Neuron (in vitro differentiated cells): ENCODE measurements at regions not wholly inside any gene's neighbourhood (a gene's known extent, or its start where the extent isn't known, plus 50 kb on each side); places are given as distances from the start of the nearest gene placed in this dataset.
"Not testable (repeated sequence)": the region's sequence is repeated elsewhere in the genome, so short reads cannot be mapped to it uniquely, and the experiment has no call there.

Experiments
- H2AFZ ChIP-seq: one replicate; pipeline ENCODE4 v1.6.1; 2013; ENCODE audit warnings: low read depth, mild to moderate bottlenecking, inconsistent platforms, low read length, moderate library complexity
- H3K27me3 ChIP-seq: one replicate; pipeline ENCODE4 v1.6.1; 2013; ENCODE audit warnings: low read length; ENCODE audit not compliant: insufficient read depth
- H3K36me3 ChIP-seq: one replicate; pipeline ENCODE4 v1.6.1; 2013; ENCODE audit warnings: low read length; ENCODE audit not compliant: insufficient read depth
- H3K4me1 ChIP-seq: one replicate; pipeline ENCODE4 v1.6.1; 2013; ENCODE audit warnings: low read length; ENCODE audit not compliant: insufficient read depth
- H3K4me3 ChIP-seq: 2 replicates; pipeline ENCODE4 v1.5.1; 2013; ENCODE audit warnings: mild to moderate bottlenecking, low read length, moderate library complexity
- H3K9me3 ChIP-seq: one replicate; pipeline ENCODE4 v1.6.1; 2013; ENCODE audit warnings: low read length

DNA sequence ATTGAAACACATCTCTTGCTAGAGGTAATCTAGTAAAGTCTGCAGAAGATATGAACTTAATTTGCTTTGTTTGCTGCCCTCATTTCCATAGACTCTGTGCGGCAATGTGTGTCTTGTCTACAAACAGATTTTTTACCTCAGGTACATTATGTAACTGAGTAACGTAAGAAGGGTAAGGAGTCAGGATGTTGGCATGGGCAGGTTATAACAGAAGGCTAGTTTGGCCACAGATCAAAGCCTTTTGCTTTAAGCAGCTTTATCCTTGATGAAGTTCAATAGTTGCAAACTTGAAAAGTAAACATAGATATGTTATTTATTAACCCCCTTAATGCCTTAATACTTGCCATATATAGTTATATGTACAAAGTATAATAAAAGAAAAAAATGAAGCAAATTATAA, 391.6 kb upstream of the FKBP1C start:
- no peaks in the 10 kb centered on the region for H3K4me1 ChIP-seq
- no peaks in the 10 kb centered on the region for H3K27me3 ChIP-seq
- H3K36me3 ChIP-seq = no peaks in the 10 kb centered on the region
- no peak overlapping the region for H2AFZ ChIP-seq
- no peaks in the 10 kb centered on the region for H3K9me3 ChIP-seq
- H3K4me3 ChIP-seq = no peak overlapping the region

DNA sequence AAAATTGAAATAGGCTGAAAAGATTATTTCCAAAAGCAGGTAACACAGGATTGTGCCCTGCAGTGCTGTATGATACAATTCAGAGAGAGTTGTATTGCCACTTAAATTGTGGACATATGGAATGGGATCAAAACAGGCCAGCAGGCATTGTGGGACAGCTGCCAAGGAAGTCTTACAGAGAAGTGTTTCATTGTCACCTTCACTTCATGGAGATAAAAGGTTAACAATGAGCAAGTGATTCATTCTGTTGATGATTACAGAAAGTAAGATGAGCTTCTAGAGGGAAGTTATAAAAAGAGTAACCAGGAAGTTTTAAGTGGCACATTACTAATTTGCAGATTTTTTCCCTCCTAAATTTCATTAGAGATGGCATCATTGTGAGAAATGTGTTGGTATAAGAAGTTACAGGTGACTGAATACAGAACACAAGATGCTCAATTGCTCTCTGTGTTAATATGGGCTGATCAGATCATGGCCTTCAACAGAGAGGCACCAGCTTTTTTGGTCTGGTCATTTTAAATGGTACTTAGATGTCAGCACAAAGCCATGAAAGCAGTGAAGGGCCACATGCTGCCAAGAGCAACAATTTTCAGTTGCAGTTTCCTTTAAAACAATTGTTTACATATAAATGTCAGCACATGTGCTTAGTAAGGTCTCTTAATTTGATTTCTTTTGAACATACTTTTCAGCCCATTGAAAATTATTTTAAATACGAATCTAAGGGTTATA, 402.5 kb upstream of the FKBP1C start:
- H3K27me3 ChIP-seq = no peaks in the 10 kb centered on the region
- H3K36me3 ChIP-seq = no peaks in the 10 kb centered on the region
- H3K9me3 ChIP-seq = no peaks in the 10 kb centered on the region
- no peak overlapping the region for H2AFZ ChIP-seq
- no peak overlapping the region for H3K4me3 ChIP-seq
- H3K4me1 ChIP-seq = no peaks in the 10 kb centered on the region

DNA sequence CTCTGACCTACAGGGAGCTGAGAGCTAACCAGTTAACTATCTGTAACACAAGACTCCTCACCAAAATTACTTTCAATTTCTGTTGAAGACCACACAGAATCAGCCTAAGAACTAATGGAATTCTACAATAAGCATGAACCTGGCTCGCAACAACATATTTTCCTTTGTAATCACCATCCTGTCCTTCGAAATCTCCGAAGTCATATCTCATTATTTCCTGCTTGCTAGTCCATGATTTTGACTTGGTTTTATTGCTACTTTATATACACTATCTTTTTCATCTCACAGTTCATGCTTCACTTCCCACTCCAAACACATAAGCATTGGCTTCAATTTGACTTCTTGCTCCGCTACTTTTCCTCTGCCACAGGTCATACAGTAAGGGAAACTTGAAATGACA, 405.8 kb upstream of the FKBP1C start:
- Histone ChIP-seq H3K4me3 (no peak overlapping the region), H3K9me3 (no peaks in the 10 kb centered on the region), H3K27me3 (no peaks in the 10 kb centered on the region), H3K36me3 (no peaks in the 10 kb centered on the region), H2AFZ (no peak overlapping the region), H3K4me1 (no peaks in the 10 kb centered on the region)

DNA sequence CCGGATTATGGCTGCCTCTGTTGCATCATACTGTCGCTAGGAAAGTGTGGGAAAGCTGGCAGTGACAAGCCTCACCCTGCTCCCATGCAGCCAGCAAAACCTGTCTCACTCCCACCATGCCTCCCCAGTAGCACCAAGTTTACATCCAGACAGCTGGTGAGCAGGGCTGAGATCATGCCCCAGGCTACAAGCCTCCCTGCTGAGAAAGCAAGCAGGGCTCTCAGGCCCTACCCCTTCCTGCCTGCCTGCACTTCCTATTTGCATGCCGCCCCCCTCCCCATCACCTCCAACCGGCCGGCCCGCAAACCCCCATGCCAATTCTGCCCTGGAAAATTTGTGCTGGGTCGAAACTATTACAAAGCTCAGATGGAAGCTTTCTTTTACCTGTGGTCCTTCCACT, 408.2 kb upstream of the FKBP1C start:
- Histone ChIP-seq H3K4me1 (no peaks in the 10 kb centered on the region), H3K9me3 (no peaks in the 10 kb centered on the region), H2AFZ (no peak overlapping the region), H3K36me3 (no peaks in the 10 kb centered on the region), H3K4me3 (no peak overlapping the region), H3K27me3 (no peaks in the 10 kb centered on the region)

DNA sequence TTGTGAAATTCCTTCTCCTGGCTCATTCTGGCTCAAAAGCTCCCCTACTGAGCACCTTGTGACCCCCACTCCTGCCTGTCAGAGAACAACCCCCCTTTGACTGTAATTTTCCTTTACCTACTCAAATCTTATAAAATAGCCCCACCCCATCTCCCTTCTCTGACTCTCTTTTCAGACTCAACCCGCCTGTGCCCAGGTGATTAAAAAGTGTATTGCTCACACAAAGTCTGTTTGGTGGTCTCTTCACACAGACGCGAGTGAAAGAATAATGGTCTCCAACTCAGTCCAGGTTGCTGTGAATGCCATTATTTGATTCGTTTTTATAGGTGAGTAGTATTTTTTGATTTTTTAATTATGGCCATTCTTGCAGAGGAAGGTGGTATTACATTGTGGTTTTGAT, 414.1 kb upstream of the FKBP1C start:
- H3K9me3 ChIP-seq = no peaks in the 10 kb centered on the region
- H3K4me3 ChIP-seq = no peak overlapping the region
- H3K27me3 ChIP-seq = no peaks in the 10 kb centered on the region
- no peak overlapping the region for H2AFZ ChIP-seq
- no peaks in the 10 kb centered on the region for H3K36me3 ChIP-seq
- H3K4me1 ChIP-seq = no peaks in the 10 kb centered on the region

- no peaks in the 10 kb centered on the region for H3K36me3 ChIP-seq
- H3K4me3 ChIP-seq = no peak overlapping the region
- no peak overlapping the region for H2AFZ ChIP-seq
- H3K4me1 ChIP-seq = no peaks in the 10 kb centered on the region
- H3K9me3 ChIP-seq = no peaks in the 10 kb centered on the region
- H3K27me3 ChIP-seq = no peaks in the 10 kb centered on the region
Observed at GRCh38 chr6:62775427-62776022, 435.7 kb upstream of the FKBP1C start.

GRCh38 chr6:62766174-62766573, 445.1 kb upstream of the FKBP1C start:
- H3K4me3 ChIP-seq, H2AFZ ChIP-seq, H3K36me3 ChIP-seq, H3K27me3 ChIP-seq, H3K4me1 ChIP-seq, H3K9me3 ChIP-seq: not testable (repeated sequence)

DNA sequence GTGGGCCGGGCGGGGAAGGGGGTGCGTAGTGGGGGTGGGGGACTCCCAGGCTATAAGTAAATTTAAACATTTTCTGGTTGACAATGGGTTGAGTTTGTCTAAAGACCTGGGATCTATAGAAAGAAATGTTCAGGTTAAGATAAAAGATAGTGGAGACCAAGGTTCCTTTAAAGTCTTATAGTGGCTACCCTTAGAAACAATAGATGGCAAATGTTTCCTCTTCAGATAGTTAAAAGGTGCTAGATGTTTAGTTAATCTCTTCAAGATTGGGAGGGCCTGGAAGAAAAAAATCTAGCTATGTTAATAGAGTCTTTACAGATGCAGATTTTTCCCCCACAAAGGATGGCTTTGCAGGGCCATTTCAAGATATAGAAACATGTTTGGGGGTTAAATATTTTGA, 446.4 kb upstream of the FKBP1C start:
- Histone ChIP-seq H3K36me3 (no peaks in the 10 kb centered on the region), H3K9me3 (no peaks in the 10 kb centered on the region), H3K4me3 (no peak overlapping the region), H3K27me3 (no peaks in the 10 kb centered on the region), H2AFZ (no peak overlapping the region), H3K4me1 (peaks cover 3% of the 10 kb centered on the region)

DNA sequence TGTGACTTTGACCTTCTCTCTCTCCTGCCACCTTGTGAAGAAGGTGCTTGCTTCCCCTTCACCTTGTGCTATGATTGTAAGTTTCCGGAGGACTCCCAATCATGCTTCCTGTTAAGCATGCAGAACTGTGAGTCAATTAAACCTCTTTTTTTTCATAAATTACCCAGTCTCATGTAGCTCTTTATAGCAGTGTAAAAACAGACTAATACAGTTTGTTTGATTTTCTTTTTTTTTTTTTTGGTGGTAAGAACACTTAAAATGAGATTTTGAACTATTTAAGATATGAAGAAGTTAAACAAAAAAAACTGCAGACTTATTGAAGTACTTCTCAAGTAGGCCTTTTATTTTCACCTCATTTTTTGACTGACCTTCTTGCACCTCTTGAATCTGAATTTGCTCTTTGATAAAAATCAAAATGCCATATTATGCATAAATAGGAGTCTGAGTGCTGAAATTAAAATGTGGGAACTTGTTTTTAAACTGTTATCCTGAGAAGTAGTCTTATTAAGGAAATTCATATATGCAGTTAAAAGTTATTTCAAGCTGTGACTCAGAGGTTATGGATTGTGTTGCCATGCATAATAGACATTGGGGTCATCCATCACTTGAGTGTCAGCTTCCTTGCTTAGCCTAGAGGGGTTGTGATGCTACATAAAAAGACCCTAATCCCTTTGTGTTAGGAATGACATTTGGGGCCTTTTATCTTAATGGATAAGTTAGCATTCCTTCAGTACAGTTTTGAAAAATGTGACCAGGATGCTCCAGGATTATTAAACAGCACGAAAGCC, 447.9 kb upstream of the FKBP1C start:
- no peak overlapping the region for H2AFZ ChIP-seq
- no peaks in the 10 kb centered on the region for H3K9me3 ChIP-seq
- no peaks in the 10 kb centered on the region for H3K36me3 ChIP-seq
- H3K27me3 ChIP-seq = no peaks in the 10 kb centered on the region
- H3K4me1 ChIP-seq = peaks cover 3% of the 10 kb centered on the region
- H3K4me3 ChIP-seq = no peak overlapping the region

DNA sequence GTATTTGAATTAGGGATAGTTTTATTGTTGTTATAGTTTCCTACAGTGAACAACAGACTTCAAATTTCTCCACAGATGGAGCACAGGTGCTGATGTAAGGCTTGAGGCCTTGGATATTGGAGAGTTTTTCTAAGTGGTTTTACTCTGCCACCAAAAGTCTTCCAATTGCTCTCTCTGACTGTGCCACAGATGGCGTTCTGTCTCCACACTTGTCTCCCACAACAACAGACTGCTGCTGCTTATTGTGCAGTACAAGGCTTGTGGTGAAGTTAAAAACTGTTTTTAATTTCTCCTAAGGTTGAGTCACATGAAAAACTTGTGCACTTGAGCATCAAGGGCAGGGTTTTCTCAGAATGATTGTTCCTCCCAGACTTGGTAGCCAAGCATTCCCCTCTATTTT, 460.9 kb upstream of the KHDRBS2 start:
- no peaks in the 10 kb centered on the region for H3K36me3 ChIP-seq
- H2AFZ ChIP-seq = no peak overlapping the region

DNA sequence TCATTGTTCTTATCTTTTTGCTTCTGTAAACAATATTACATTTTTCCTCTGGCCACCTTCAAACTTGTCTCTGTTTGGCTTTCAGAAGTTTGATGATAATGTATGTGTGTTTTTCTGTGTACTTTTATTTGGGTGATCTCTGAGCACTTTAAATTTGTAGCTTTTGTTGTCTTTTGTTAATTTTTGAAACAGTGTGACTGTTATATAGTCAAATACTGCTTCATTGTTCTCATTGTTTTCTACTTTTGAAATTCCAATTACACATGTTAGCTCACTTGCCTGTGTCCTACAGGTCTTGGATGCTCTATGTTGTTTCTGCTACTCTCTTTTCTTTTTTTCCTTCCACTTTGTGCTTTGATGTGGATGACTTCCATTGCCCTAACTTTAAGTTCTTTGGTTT, 460.1 kb upstream of the KHDRBS2 start:
- H3K4me3 ChIP-seq = no peak overlapping the region
- H3K9me3 ChIP-seq = no peaks in the 10 kb centered on the region
- H3K27me3 ChIP-seq = no peaks in the 10 kb centered on the region
- H3K36me3 ChIP-seq = no peaks in the 10 kb centered on the region
- no peaks in the 10 kb centered on the region for H3K4me1 ChIP-seq
- H2AFZ ChIP-seq = no peak overlapping the region

More for the DNA sequence above, 460.9 kb upstream of the KHDRBS2 start:
- no peaks in the 10 kb centered on the region for H3K4me1 ChIP-seq
- no peak overlapping the region for H3K4me3 ChIP-seq
- H3K27me3 ChIP-seq = no peaks in the 10 kb centered on the region
- H3K9me3 ChIP-seq = no peaks in the 10 kb centered on the region

GRCh38 chr6:62740596-62740995, 454.6 kb upstream of the KHDRBS2 start:
- no peaks in the 10 kb centered on the region for H3K4me1 ChIP-seq
- H3K36me3 ChIP-seq = no peaks in the 10 kb centered on the region
- no peaks in the 10 kb centered on the region for H3K9me3 ChIP-seq
- H2AFZ ChIP-seq = no peak overlapping the region
- no peak overlapping the region for H3K4me3 ChIP-seq
- no peaks in the 10 kb centered on the region for H3K27me3 ChIP-seq

DNA sequence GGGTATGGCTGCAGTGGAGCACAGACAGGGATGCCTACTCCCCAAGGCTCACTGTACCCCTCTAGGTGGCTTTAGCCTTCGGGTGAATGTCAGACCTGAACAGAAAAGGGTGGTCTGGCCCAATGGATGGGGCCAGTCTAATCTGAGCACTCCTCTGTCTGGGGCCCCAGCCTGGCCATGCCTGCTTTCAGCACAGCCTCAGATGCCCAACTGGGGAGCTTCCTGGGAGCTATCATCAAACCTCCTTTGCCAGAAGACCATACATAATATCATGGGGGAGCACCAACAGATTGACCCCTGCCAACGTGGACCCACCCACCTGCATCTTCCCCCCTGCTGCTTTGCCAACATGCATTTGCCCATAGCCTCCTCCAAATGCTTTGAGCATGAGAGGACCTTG, 454.1 kb upstream of the KHDRBS2 start:
- Histone ChIP-seq H3K4me3 (no peak overlapping the region), H2AFZ (no peak overlapping the region), H3K27me3 (no peaks in the 10 kb centered on the region), H3K9me3 (no peaks in the 10 kb centered on the region), H3K4me1 (no peaks in the 10 kb centered on the region), H3K36me3 (no peaks in the 10 kb centered on the region)
